ENCODE measurements at regions not wholly inside any gene's neighbourhood (a gene's known extent, or its start where the extent isn't known, plus 50 kb on each side); places are given as distances from the start of the nearest gene placed in this dataset.

- TF ChIP-seq ZNF219 (CRISPR knock-in tag; IDR thresholded peaks at IDR 0.05; ENCODE audit: borderline replicate concordance) = no peak
- no peak for TF ChIP-seq ZNF121 (CRISPR knock-in tag; IDR thresholded peaks at IDR 0.05)
- TF ChIP-seq, protein P1, sequence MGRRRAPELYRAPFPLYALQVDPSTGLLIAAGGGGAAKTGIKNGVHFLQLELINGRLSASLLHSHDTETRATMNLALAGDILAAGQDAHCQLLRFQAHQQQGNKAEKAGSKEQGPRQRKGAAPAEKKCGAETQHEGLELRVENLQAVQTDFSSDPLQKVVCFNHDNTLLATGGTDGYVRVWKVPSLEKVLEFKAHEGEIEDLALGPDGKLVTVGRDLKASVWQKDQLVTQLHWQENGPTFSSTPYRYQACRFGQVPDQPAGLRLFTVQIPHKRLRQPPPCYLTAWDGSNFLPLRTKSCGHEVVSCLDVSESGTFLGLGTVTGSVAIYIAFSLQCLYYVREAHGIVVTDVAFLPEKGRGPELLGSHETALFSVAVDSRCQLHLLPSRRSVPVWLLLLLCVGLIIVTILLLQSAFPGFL (CRISPR knock-in tag; IDR thresholded peaks at IDR 0.05; ENCODE audit: borderline replicate concordance) = no peak
- no peak for TF ChIP-seq FOXP1 (CRISPR knock-in tag; IDR thresholded peaks at IDR 0.05; ENCODE audit: borderline replicate concordance)
- TF ChIP-seq SOX15 (CRISPR knock-in tag; IDR thresholded peaks at IDR 0.05) = no peak
- TF ChIP-seq GABPB1 (CRISPR knock-in tag; IDR thresholded peaks at IDR 0.05) = no peak
- no peak for TF ChIP-seq ZNF416 (CRISPR knock-in tag; IDR thresholded peaks at IDR 0.05)
- TF ChIP-seq USF1 (CRISPR knock-in tag; IDR thresholded peaks at IDR 0.05) = no peak
- TF ChIP-seq ZNF423 (CRISPR knock-in tag; IDR thresholded peaks at IDR 0.05) = no peak
- TF ChIP-seq, protein P2, sequence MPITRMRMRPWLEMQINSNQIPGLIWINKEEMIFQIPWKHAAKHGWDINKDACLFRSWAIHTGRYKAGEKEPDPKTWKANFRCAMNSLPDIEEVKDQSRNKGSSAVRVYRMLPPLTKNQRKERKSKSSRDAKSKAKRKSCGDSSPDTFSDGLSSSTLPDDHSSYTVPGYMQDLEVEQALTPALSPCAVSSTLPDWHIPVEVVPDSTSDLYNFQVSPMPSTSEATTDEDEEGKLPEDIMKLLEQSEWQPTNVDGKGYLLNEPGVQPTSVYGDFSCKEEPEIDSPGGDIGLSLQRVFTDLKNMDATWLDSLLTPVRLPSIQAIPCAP (CRISPR knock-in tag; IDR thresholded peaks at IDR 0.05) = no peak
- TF ChIP-seq ZNF232 (CRISPR knock-in tag; IDR thresholded peaks at IDR 0.05) = no peak
- TF ChIP-seq EMX1 (CRISPR knock-in tag; IDR thresholded peaks at IDR 0.05) = no peak
- no peak for TF ChIP-seq SMAD4 (CRISPR knock-in tag; IDR thresholded peaks at IDR 0.05)
- no peak for TF ChIP-seq CTCF (IDR thresholded peaks at IDR 0.05)
- no peak for TF ChIP-seq FOXK1 (CRISPR knock-in tag; IDR thresholded peaks at IDR 0.05)
- no peak for TF ChIP-seq SP1 (CRISPR knock-in tag; conservative IDR thresholded peaks at IDR 0.05)
- TF ChIP-seq CBFB (CRISPR knock-in tag; IDR thresholded peaks at IDR 0.05; ENCODE audit: low read depth) = no peak
- TF ChIP-seq MYBL2 (CRISPR knock-in tag; IDR thresholded peaks at IDR 0.05) = no peak
- no peak for TF ChIP-seq ATF1 (CRISPR knock-in tag; IDR thresholded peaks at IDR 0.05)
- TF ChIP-seq JAZF1 (CRISPR knock-in tag; IDR thresholded peaks at IDR 0.05) = no peak
- 0 out of 2 replicates have a peak, but pooled peaks cover 4% of the 10 kb centered on the region for H3K4me1 Mint-ChIP-seq
- ATAC-seq (no peak), DNase-seq (ENCODE audit: low spot score) (no peak)
- no peaks in the 10 kb centered on the region for H3K36me3 Mint-ChIP-seq
- no peaks in the 10 kb centered on the region for H3K27me3 Mint-ChIP-seq (ENCODE audit: low read depth)
- POLR2A ChIA-PET = interaction anchor here (0.6 kb wide), 1 partner anchor 407 kb away, joined by 3 read pairs; no protein-coding TSS in a partner anchor
- H3K9me3 Mint-ChIP-seq = no peaks in the 10 kb centered on the region
- no peak overlapping the region for H3K4me3 Mint-ChIP-seq
- CTCF ChIA-PET = no interaction called here
- no peak overlapping the region for H3K27ac Mint-ChIP-seq
These were observed 161.8 kb upstream of the SPRED2 start for GRCh38 chr2:65594150-65594549.

DNA sequence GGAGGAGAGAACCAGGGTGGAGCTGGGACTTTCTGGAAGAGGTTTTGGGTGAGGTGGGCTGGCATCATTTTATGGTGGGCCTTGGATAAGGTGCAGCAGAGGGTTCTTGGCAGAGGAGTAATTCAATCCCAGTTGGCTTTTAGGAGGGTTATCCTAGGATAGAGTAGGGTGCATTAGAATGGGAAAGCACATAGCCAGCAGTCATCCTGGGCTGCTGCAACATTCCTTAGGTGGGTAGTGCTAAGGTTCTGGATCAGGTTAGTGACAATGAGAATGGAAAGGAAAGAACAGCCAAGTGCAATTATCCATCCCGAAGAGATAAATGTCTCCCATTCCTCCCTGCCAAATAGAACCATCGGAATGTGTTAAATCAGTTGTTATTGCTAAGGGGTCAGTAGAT lies 157.3 kb upstream of the SPRED2 start:
- ChIA-PET CTCF (no interaction called here), POLR2A (no interaction called here)
- ATAC-seq (peak; percentile 71), DNase-seq (ENCODE audit: low spot score) (no peak)
- Mint-ChIP-seq H3K4me1 (0 out of 2 replicates have a peak, but pooled peaks cover 4% of the 10 kb centered on the region), H3K9me3 (peaks cover 7% of the 10 kb centered on the region; the same call in 1 of the 2 replicates), H3K27ac (no peak overlapping the region), H3K4me3 (no peak overlapping the region), H3K27me3 (ENCODE audit: low read depth) (no peaks in the 10 kb centered on the region; the same call in 1 of the 2 replicates), H3K36me3 (no peaks in the 10 kb centered on the region)
- no peak for TF ChIP-seq FOXJ3 (CRISPR knock-in tag; IDR thresholded peaks at IDR 0.05; ENCODE audit: borderline replicate concordance)
- TF ChIP-seq CDX4 (CRISPR knock-in tag; IDR thresholded peaks at IDR 0.05; ENCODE audit: borderline replicate concordance) = no peak
- no peak for TF ChIP-seq ZNF138 (CRISPR knock-in tag; conservative IDR thresholded peaks at IDR 0.05)
- no peak for TF ChIP-seq JUN (CRISPR knock-in tag; IDR thresholded peaks at IDR 0.05)
- TF ChIP-seq, protein P3, sequence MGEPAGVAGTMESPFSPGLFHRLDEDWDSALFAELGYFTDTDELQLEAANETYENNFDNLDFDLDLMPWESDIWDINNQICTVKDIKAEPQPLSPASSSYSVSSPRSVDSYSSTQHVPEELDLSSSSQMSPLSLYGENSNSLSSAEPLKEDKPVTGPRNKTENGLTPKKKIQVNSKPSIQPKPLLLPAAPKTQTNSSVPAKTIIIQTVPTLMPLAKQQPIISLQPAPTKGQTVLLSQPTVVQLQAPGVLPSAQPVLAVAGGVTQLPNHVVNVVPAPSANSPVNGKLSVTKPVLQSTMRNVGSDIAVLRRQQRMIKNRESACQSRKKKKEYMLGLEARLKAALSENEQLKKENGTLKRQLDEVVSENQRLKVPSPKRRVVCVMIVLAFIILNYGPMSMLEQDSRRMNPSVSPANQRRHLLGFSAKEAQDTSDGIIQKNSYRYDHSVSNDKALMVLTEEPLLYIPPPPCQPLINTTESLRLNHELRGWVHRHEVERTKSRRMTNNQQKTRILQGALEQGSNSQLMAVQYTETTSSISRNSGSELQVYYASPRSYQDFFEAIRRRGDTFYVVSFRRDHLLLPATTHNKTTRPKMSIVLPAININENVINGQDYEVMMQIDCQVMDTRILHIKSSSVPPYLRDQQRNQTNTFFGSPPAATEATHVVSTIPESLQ (CRISPR knock-in tag; IDR thresholded peaks at IDR 0.05) = no peak
- TF ChIP-seq CREB1 (CRISPR knock-in tag; IDR thresholded peaks at IDR 0.05) = no peak
- TF ChIP-seq TEAD4 (CRISPR knock-in tag; IDR thresholded peaks at IDR 0.05) = no peak
- TF ChIP-seq, protein P4, sequence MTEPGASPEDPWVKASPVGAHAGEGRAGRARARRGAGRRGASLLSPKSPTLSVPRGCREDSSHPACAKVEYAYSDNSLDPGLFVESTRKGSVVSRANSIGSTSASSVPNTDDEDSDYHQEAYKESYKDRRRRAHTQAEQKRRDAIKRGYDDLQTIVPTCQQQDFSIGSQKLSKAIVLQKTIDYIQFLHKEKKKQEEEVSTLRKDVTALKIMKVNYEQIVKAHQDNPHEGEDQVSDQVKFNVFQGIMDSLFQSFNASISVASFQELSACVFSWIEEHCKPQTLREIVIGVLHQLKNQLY (CRISPR knock-in tag; IDR thresholded peaks at IDR 0.05) = no peak
- TF ChIP-seq TP53 (CRISPR knock-in tag; IDR thresholded peaks at IDR 0.05) = no peak
- no peak for TF ChIP-seq PRRX2 (CRISPR knock-in tag; IDR thresholded peaks at IDR 0.05)
- no peak for TF ChIP-seq TEAD1 (CRISPR knock-in tag; IDR thresholded peaks at IDR 0.05)
- TF ChIP-seq, protein P2 (CRISPR knock-in tag; IDR thresholded peaks at IDR 0.05) = no peak

Measured in WTC11 (cell line).